GM19395 (cell line): ENCODE measurements at regions not wholly inside any gene's neighbourhood (a gene's known extent, or its start where the extent isn't known, plus 50 kb on each side); places are given as distances from the start of the nearest gene placed in this dataset.

Experiments
- ATAC-seq: cut with Tn5 transposase; IDR thresholded peaks from one replicate; pipeline ENCODE4 v1.9.1; 2021; ENCODE audit warnings: mild to moderate bottlenecking, moderate library complexity; ENCODE audit not compliant: unreplicated experiment

- no peak for ATAC-seq
These were observed 78.7 kb upstream of the SASH1 start for GRCh38 chr6:148263961-148264360.

GRCh38 chr6:148265054-148265453 lies 77.6 kb upstream of the SASH1 start:
- ATAC-seq, result no peak

- ATAC-seq, result no peak
These were observed 73.3 kb upstream of the SASH1 start for GRCh38 chr6:148269386-148269785.

- ATAC-seq, result no peak
These were observed 70.8 kb upstream of the SASH1 start for GRCh38 chr6:148271711-148272439.

- ATAC-seq, result no peak
These were observed 70.0 kb upstream of the SASH1 start for GRCh38 chr6:148272597-148272996.

GRCh38 chr6:148273962-148274752 lies 68.5 kb upstream of the SASH1 start:
- ATAC-seq, result no peak

GRCh38 chr6:148274809-148275208 lies 67.8 kb upstream of the SASH1 start:
- ATAC-seq, result no peak

- no peak for ATAC-seq
These were observed 57.4 kb upstream of the SASH1 start for GRCh38 chr6:148285205-148285604.

- no peak for ATAC-seq
These were observed 56.1 kb upstream of the SASH1 start for GRCh38 chr6:148286563-148286962.

- ATAC-seq, result no peak
These were observed 54.9 kb upstream of the SASH1 start for GRCh38 chr6:148287623-148288333.

GRCh38 chr6:148288541-148288940 lies 54.1 kb upstream of the SASH1 start:
- ATAC-seq, result no peak

- no peak for ATAC-seq
These were observed 53.5 kb upstream of the SASH1 start for GRCh38 chr6:148289153-148289552.

GRCh38 chr6:148291876-148292275 lies 50.8 kb upstream of the SASH1 start:
- ATAC-seq, result no peak
